NCI-H1930 (cell line): ENCODE measurements at regions not wholly inside any gene's neighbourhood (a gene's known extent, or its start where the extent isn't known, plus 50 kb on each side); places are given as distances from the start of the nearest gene placed in this dataset.
"Not testable (repeated sequence)": the region's sequence is repeated elsewhere in the genome, so short reads cannot be mapped to it uniquely, and the experiment has no call there.

Experiments
- DNase-seq, 2 experiments: peaks; one replicate each; lab custom pipeline; 2025; lab: John Stamatoyannopoulos, UW

DNA sequence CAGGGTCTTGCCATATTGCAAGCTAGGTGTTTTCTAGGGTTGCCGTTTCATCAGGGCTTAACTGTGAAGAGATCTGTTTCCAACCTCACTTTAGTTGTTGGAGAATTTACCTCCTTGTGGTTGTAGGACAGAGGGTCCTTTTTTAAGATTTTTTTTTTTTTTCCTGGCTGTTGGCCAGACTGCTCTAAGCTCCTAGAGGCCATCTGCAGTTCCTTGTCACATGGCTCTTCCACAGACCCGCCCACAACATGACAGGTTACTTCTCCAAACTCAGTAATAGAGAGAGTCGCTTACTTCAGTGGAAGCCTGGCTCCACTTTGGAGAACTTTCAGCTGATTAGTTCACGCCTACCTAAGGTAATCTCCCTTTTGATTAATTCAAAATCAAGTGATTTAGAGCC, 543.7 kb downstream of the DMRTA1 start:
- DNase-seq = no peak

- DNase-seq = no peak
These were observed 546.2 kb downstream of the DMRTA1 start for GRCh38 chr9:22992780-22993179.

DNA sequence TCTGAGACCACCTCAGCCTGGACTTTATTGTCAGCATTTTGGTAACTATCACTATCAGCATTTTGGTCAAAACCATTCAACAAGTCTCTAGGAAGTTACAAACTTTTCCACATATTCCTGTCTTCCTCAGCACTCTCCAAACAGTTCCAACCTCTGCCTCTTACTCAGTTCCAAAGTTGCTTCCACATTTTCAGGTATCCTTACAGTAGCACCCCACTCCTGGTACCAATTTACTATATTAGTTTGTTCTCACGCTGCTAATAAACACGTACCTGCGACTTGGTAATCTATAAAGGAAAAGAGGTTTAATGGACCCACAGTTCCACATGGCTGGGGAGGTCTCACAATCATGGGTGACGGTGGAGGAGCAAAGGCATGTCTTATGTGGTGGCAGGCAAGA, 551.3 kb downstream of the DMRTA1 start:
- DNase-seq = no peak

- DNase-seq = no peak
These were observed 558.5 kb downstream of the DMRTA1 start for GRCh38 chr9:23005156-23005555.

GRCh38 chr9:23006127-23006526, 559.5 kb downstream of the DMRTA1 start:
- no peak for DNase-seq

DNA sequence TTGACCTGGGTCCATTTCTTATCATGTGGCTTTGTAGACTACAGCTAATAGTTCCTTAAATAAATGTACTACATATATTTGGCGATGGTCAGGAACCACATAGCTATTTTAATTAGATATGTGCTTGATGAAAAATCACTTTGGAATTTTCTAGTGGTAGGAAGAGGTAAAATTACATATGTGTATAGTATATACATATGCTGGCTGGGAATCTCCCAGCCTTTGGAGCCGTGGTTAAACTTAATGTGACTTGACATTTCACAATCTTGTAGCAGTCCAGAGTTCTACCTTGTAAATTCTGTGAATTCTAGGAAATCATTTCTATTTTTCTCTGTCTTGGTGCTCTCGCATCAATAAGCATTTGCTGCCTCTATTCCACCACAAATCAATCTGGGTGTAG, 565.0 kb downstream of the DMRTA1 start:
- no peak for DNase-seq

- DNase-seq = no peak
These were observed 568.9 kb downstream of the DMRTA1 start for GRCh38 chr9:23015557-23015956.

- no peak for DNase-seq
These were observed 589.8 kb downstream of the DMRTA1 start for GRCh38 chr9:23036416-23036815.

GRCh38 chr9:23039402-23039801, 592.8 kb downstream of the DMRTA1 start:
- DNase-seq = no peak

GRCh38 chr9:23041466-23041865, 594.8 kb downstream of the DMRTA1 start:
- no peak for DNase-seq

DNA sequence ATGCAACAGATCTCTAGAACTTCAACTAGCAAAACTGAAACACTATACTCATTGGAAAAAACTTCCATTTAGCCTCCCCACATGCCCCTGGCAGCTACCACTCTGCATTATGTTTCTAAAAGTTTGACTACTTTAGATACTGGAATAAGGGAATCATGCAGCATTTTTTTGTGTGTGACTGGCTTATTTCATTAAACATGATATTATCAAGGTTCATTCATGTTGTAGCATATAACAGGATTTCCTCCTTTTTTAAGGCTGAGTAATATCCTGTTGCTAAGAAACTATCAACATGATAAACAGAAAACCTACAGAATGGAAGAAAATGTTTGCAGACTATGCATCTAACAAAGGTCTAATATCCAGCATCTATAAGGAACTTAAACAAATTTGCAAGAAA, 597.9 kb downstream of the DMRTA1 start:
- DNase-seq = no peak

- DNase-seq = not testable (repeated sequence)
These were observed 599.4 kb downstream of the DMRTA1 start for GRCh38 chr9:23046026-23046425.

GRCh38 chr9:23050548-23050947, 603.9 kb downstream of the DMRTA1 start:
- no peak for DNase-seq

DNA sequence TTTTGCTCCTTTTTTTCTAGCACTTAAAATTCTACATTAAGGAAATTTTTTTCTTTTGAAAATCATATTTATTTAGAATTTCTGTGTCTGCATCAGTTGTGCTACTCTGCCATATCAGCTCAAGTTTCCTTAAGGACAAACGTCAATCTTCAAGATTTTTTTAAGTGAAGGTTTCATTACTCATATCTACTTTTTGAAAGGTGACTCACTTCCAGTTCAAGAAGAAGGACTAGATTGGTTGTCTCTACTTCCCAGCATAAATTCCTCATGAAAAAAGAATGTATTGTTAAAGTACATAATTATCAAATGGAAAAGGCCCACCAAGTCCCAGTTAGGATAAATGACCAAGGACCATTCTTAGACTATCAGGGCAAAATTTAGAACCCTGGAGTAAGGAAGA, 626.5 kb downstream of the DMRTA1 start:
- no peak for DNase-seq

- DNase-seq = no peak
These were observed 633.2 kb downstream of the DMRTA1 start for GRCh38 chr9:23079798-23080197.

- no peak for DNase-seq
These were observed 634.8 kb downstream of the DMRTA1 start for GRCh38 chr9:23081377-23081776.

- no peak for DNase-seq
These were observed 642.3 kb downstream of the DMRTA1 start for GRCh38 chr9:23088932-23089364.

- no peak for DNase-seq
These were observed 671.0 kb downstream of the DMRTA1 start for GRCh38 chr9:23117616-23118015.

- no peak for DNase-seq
These were observed 674.0 kb downstream of the DMRTA1 start for GRCh38 chr9:23120630-23121029.

- no peak for DNase-seq
These were observed 676.5 kb downstream of the DMRTA1 start for GRCh38 chr9:23123048-23123632.

DNA sequence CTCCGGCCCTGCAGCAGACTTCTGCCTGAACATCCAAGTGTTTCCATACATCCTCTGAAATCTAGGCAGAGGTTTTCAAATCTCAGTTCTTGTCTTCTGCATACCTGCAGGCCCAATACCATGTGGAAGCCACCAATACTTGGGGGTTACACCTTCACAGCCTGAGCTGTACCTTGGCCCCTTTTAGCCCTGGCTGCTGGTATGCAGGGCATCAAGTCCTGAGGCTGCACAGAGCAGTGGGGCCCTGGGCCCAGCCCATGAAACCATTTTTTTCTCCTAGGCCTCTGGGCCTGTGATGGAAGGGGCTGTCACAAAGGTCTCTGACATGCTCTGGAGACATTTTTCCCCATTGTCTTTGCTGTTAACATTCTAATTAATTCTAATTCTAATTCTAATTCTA, 680.6 kb downstream of the ELAVL2 start:
- no peak for DNase-seq

GRCh38 chr9:23153058-23153457, 673.0 kb downstream of the ELAVL2 start:
- no peak for DNase-seq

DNA sequence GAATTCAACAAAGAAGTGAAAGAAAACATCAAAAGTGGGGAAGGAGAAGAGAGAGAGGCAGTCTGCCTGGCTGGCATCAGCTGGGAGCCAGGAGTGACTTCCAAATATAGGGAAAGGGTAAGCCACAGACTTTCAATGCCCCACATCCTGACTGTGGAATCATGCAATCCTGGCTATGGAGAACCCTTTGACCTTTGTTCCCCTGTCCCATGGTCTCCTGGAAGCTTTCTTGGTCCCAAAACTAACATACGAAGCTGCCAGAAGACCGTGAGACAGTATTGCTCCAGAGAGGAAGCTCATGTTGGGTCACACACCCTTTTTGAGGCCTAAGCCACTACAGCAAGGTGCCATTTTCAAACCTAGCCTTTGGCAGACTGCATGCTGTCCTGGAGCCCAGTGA, 665.5 kb downstream of the ELAVL2 start:
- no peak for DNase-seq

DNA sequence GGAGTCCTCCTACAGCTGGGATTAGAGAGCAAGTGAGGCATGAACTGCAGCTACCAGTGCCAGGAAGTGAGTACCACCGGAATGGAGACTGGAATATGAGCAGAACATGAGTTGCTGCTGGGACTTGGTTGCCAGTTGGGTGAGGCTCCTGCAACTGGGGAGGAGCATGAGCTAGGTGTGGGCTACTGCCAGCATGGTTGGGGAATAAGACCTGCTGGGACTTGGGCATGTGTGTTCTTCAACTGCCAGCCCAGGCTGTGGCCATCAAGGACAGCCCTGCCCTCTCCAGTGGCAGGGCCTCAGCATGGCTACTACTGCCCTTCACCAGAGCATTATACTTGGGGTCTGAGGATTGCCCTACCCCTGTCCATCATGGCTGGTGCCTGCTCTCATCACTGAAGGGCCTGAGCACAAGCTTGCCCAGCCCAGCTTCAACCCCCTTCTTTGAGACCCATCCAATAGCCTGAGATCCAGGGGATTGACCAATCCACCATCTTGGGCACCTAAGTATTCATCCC, 665.0 kb downstream of the ELAVL2 start:
- no peak for DNase-seq
